ENCODE measurements at regions not wholly inside any gene's neighbourhood (a gene's known extent, or its start where the extent isn't known, plus 50 kb on each side); places are given as distances from the start of the nearest gene placed in this dataset.

DNA sequence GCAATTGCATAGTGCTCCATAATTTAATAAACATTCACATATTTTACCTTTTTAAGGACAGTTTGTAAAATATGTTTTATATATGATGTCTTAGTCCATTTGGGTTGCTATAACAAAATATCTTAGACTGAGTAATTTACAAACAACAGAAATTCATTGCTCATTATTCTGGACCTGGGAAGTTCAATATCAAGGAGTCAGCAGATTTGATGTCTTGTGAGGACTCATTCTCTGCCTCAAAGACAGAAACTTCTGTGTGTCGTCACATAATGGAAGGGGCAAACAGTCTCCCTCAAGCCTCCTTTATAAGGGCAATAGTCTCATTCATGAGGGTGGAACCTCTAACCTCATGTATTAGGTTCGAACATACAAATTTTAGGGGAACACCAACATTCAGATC, 455.9 kb downstream of the TAF11L14 start:
- no peaks in the 10 kb centered on the region for H3K27me3 ChIP-seq (ENCODE audit: insufficient read depth, low read depth)
- no peak overlapping the region for H3K4me2 ChIP-seq
- H3K4me3 ChIP-seq (IDR thresholded peaks at IDR 0.05; ENCODE audit: insufficient read depth, low read depth, low read length) = no peak overlapping the region
- no peaks in the 10 kb centered on the region for H3K36me3 ChIP-seq (ENCODE audit: insufficient read depth)
- H3K9ac ChIP-seq = no peak overlapping the region
- no peaks in the 10 kb centered on the region for H3K79me2 ChIP-seq (ENCODE audit: insufficient read depth, low read depth)
- H3K4me1 ChIP-seq (ENCODE audit: low read depth, poor library complexity, severe bottlenecking) = no peaks in the 10 kb centered on the region
- H4K20me1 ChIP-seq (ENCODE audit: insufficient read depth) = no peaks in the 10 kb centered on the region
- H3K27ac ChIP-seq = no peak overlapping the region
- TF ChIP-seq, protein P1, sequence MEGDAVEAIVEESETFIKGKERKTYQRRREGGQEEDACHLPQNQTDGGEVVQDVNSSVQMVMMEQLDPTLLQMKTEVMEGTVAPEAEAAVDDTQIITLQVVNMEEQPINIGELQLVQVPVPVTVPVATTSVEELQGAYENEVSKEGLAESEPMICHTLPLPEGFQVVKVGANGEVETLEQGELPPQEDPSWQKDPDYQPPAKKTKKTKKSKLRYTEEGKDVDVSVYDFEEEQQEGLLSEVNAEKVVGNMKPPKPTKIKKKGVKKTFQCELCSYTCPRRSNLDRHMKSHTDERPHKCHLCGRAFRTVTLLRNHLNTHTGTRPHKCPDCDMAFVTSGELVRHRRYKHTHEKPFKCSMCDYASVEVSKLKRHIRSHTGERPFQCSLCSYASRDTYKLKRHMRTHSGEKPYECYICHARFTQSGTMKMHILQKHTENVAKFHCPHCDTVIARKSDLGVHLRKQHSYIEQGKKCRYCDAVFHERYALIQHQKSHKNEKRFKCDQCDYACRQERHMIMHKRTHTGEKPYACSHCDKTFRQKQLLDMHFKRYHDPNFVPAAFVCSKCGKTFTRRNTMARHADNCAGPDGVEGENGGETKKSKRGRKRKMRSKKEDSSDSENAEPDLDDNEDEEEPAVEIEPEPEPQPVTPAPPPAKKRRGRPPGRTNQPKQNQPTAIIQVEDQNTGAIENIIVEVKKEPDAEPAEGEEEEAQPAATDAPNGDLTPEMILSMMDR (conservative IDR thresholded peaks at IDR 0.05; ENCODE audit: low read depth, low read length) = no peak
- H2AFZ ChIP-seq (ENCODE audit: low read depth) = no peak overlapping the region

DNA sequence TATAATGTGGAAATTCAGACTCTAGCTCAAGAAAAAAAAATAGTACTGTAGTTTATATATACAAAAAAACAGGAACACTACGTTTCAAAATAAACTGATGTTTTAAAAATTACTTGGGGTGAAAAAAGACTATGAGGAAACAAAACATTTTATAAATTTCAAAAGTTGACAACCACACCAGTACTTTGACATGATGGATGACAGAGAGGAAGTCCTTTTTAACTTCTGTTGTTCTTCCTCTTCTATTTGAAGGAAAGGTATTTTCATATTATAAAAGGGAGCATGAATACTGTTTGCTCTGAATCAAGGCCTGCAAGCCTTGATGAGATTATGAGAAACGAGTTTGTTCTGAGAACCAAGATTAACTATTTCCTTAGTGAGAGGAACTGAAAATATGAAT, 456.9 kb downstream of the TAF11L14 start:
- no peak overlapping the region for H3K27ac ChIP-seq
- no peak overlapping the region for H3K9ac ChIP-seq
- no peak overlapping the region for H2AFZ ChIP-seq (ENCODE audit: low read depth)
- no peak overlapping the region for H3K4me3 ChIP-seq (IDR thresholded peaks at IDR 0.05; ENCODE audit: insufficient read depth, low read depth, low read length)
- no peaks in the 10 kb centered on the region for H3K27me3 ChIP-seq (ENCODE audit: insufficient read depth, low read depth)
- no peaks in the 10 kb centered on the region for H3K79me2 ChIP-seq (ENCODE audit: insufficient read depth, low read depth)
- TF ChIP-seq, protein P1 (conservative IDR thresholded peaks at IDR 0.05; ENCODE audit: low read depth, low read length) = no peak
- H4K20me1 ChIP-seq (ENCODE audit: insufficient read depth) = no peaks in the 10 kb centered on the region
- H3K4me1 ChIP-seq (ENCODE audit: low read depth, poor library complexity, severe bottlenecking) = no peaks in the 10 kb centered on the region
- no peak overlapping the region for H3K4me2 ChIP-seq
- no peaks in the 10 kb centered on the region for H3K36me3 ChIP-seq (ENCODE audit: insufficient read depth)

DNA sequence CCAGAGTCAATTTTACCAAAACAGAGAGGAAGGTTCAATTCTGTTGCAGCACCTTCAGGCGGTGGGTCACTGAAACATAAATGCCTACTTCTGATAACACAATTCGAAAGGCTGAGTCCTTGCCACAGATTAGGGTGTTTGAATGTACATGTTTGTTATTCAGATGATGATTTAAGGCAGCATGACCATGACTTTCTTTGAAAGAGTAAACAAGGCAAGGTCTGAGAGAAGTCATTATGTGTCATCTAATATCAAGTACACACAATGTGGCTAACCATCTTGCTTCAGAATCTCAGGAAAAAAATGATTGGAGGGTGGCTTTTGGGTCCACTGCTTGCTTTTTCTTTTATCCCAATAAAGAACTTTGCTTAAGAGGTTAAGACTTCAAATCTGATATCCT, 457.5 kb downstream of the TAF11L14 start:
- no peak overlapping the region for H2AFZ ChIP-seq (ENCODE audit: low read depth)
- H3K4me1 ChIP-seq (ENCODE audit: low read depth, poor library complexity, severe bottlenecking) = no peaks in the 10 kb centered on the region
- H4K20me1 ChIP-seq (ENCODE audit: insufficient read depth) = no peaks in the 10 kb centered on the region
- no peaks in the 10 kb centered on the region for H3K79me2 ChIP-seq (ENCODE audit: insufficient read depth, low read depth)
- H3K27ac ChIP-seq = no peak overlapping the region
- H3K36me3 ChIP-seq (ENCODE audit: insufficient read depth) = no peaks in the 10 kb centered on the region
- TF ChIP-seq, protein P1 (conservative IDR thresholded peaks at IDR 0.05; ENCODE audit: low read depth, low read length) = no peak
- no peak overlapping the region for H3K9ac ChIP-seq
- no peaks in the 10 kb centered on the region for H3K27me3 ChIP-seq (ENCODE audit: insufficient read depth, low read depth)
- no peak overlapping the region for H3K4me3 ChIP-seq (IDR thresholded peaks at IDR 0.05; ENCODE audit: insufficient read depth, low read depth, low read length)
- H3K4me2 ChIP-seq = no peak overlapping the region

DNA sequence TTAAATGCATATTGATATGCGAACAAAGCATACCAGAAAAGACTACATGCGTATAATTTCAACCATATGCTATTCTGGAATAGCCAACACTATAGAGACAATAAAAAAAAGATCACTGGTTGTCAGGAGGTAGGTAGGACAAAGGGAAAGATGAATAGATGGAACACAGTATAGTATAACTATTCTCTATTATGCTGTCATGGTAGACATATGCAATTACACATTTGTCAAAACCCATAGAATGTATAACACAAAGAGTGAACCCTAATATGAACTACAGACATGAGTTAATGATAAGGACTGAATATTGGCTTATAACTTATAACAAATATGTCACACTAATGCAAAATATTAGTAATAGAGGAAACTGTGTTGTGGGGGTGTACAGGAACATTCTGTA, 460.8 kb downstream of the TAF11L14 start:
- Histone ChIP-seq H3K27me3 (ENCODE audit: insufficient read depth, low read depth) (no peaks in the 10 kb centered on the region), H4K20me1 (ENCODE audit: insufficient read depth) (no peaks in the 10 kb centered on the region), H3K4me1 (ENCODE audit: low read depth, poor library complexity, severe bottlenecking) (no peaks in the 10 kb centered on the region), H3K36me3 (ENCODE audit: insufficient read depth) (no peaks in the 10 kb centered on the region), H3K9ac (no peak overlapping the region), H2AFZ (ENCODE audit: low read depth) (no peak overlapping the region), H3K27ac (no peak overlapping the region), H3K79me2 (ENCODE audit: insufficient read depth, low read depth) (no peaks in the 10 kb centered on the region), H3K4me2 (no peak overlapping the region), H3K4me3 (IDR thresholded peaks at IDR 0.05; ENCODE audit: insufficient read depth, low read depth, low read length) (no peak overlapping the region)
- TF ChIP-seq, protein P1 (conservative IDR thresholded peaks at IDR 0.05; ENCODE audit: low read depth, low read length) = no peak

DNA sequence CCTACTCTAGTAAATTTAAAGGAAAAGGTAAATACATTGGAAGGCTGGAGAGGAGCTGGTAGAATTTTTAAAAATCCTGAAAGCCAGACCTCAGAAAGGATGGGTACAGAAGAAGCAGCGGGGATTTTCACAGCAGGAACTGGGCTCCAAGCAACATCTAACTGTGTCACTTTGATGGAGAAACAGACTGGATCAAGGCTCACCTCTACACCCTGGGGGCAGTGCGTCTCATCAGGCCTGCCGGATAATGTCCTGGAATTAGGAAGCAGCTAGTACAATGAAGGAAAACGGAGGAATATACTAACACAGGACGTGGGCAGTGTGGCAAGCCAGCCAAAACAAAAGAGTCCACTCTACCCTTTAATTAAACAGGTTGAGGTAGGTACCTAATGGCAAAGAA, 463.6 kb downstream of the TAF11L14 start:
- no peaks in the 10 kb centered on the region for H3K79me2 ChIP-seq (ENCODE audit: insufficient read depth, low read depth)
- no peaks in the 10 kb centered on the region for H3K4me1 ChIP-seq (ENCODE audit: low read depth, poor library complexity, severe bottlenecking)
- no peak overlapping the region for H2AFZ ChIP-seq (ENCODE audit: low read depth)
- no peak overlapping the region for H3K4me3 ChIP-seq (IDR thresholded peaks at IDR 0.05; ENCODE audit: insufficient read depth, low read depth, low read length)
- TF ChIP-seq, protein P1 (conservative IDR thresholded peaks at IDR 0.05; ENCODE audit: low read depth, low read length) = no peak
- no peaks in the 10 kb centered on the region for H4K20me1 ChIP-seq (ENCODE audit: insufficient read depth)
- H3K27ac ChIP-seq = no peak overlapping the region
- H3K4me2 ChIP-seq = no peak overlapping the region
- H3K36me3 ChIP-seq (ENCODE audit: insufficient read depth) = no peaks in the 10 kb centered on the region
- H3K27me3 ChIP-seq (ENCODE audit: insufficient read depth, low read depth) = no peaks in the 10 kb centered on the region
- no peak overlapping the region for H3K9ac ChIP-seq
